ENCODE measurements at regions not wholly inside any gene's neighbourhood (a gene's known extent, or its start where the extent isn't known, plus 50 kb on each side); places are given as distances from the start of the nearest gene placed in this dataset.

GRCh38 chr18:78728784-78729467 lies 250.7 kb upstream of the SALL3 start:
- DNase-seq (ENCODE audit: low read depth), result no peak

GRCh38 chr18:78730546-78730945 lies 249.1 kb upstream of the SALL3 start:
- no peak for DNase-seq (ENCODE audit: low read depth)
- TF ChIP-seq CTCF (conservative IDR thresholded peaks at IDR 0.05; ENCODE audit: low read length), result no peak
- H3K4me3 ChIP-seq (ENCODE audit: low read length), result no peak overlapping the region

More at GRCh38 chr18:78728784-78729467, 250.7 kb upstream of the SALL3 start:
- H3K4me3 ChIP-seq (ENCODE audit: low read length), result no peak overlapping the region
- TF ChIP-seq CTCF (conservative IDR thresholded peaks at IDR 0.05; ENCODE audit: low read length), result no peak

GRCh38 chr18:78731016-78731397 lies 248.6 kb upstream of the SALL3 start:
- no peak overlapping the region for H3K4me3 ChIP-seq (ENCODE audit: low read length)
- DNase-seq (ENCODE audit: low read depth), result no peak
- no peak for TF ChIP-seq CTCF (conservative IDR thresholded peaks at IDR 0.05; ENCODE audit: low read length)

GRCh38 chr18:78731398-78732032 lies 248.1 kb upstream of the SALL3 start:
- H3K4me3 ChIP-seq (ENCODE audit: low read length), result no peak overlapping the region
- DNase-seq (ENCODE audit: low read depth), result no peak
- TF ChIP-seq CTCF (conservative IDR thresholded peaks at IDR 0.05; ENCODE audit: low read length), result no peak

GRCh38 chr18:78732273-78733210 lies 247.1 kb upstream of the SALL3 start:
- no peak overlapping the region for H3K4me3 ChIP-seq (ENCODE audit: low read length)
- no peak for TF ChIP-seq CTCF (conservative IDR thresholded peaks at IDR 0.05; ENCODE audit: low read length)
- DNase-seq (ENCODE audit: low read depth), result no peak

- H3K4me3 ChIP-seq (ENCODE audit: low read length), result no peak overlapping the region
- TF ChIP-seq CTCF (conservative IDR thresholded peaks at IDR 0.05; ENCODE audit: low read length), result no peak
- no peak for DNase-seq (ENCODE audit: low read depth)
Measured at GRCh38 chr18:78733762-78734613, 245.6 kb upstream of the SALL3 start.

Measured in AG10803 (cell line).